ENCODE measurements at regions not wholly inside any gene's neighbourhood (a gene's known extent, or its start where the extent isn't known, plus 50 kb on each side); places are given as distances from the start of the nearest gene placed in this dataset.

DNA sequence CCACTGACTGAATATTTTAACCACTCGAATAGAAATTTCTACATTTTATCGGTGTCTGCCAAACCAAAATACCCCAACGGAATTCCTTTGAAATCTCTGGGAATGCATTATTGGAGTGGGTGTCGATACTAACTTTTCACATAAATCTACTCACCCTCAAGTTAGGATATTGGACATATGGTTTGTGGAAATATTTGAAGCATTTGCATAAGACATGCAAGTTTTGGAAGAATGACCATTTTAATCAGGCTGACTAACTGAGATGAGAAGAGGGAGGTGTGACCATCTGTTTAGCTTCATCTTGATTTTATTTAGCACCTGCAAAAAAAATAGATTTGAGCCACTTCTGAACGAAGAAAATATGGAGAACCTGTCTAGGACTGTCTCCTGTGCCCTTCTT lies 61.2 kb downstream of the KLF6 start:
- no peak for DNase-seq

DNA sequence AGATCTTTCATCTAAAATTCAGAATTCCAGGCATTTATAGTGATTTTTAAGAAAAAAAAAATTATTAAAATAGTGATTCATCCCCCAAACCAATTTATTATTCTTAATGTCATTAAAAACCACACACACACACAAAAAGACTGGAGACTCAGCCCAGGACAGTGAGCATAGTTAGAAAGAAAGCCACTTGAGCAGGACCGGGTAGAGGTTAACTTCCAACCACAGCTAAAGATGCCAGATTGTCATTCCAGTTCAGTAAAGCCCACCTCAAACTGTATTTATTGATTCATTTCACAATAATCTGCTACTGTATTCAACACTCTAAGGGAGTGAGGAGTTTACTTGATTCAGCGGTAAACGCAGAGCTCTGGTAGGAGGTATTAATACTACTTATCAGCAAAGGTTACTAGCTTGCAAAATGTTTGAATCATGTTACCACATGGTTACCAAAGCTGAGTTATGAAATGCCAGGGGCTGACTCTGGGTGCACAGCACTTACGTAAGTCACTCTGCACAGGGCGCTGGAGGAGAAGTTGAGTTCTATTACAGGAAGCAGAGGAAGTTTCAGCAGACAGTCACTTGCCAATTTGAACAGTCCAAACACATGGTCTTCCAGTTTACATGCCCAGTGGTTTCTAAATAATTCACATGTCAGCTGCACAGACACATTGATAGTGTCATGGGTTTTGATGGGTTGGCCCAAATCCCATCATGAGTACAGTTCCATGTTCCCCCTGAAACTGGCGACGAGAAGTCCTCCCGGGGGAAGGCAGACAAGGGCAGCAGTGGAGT lies 64.6 kb downstream of the KLF6 start:
- no peak for DNase-seq

DNA sequence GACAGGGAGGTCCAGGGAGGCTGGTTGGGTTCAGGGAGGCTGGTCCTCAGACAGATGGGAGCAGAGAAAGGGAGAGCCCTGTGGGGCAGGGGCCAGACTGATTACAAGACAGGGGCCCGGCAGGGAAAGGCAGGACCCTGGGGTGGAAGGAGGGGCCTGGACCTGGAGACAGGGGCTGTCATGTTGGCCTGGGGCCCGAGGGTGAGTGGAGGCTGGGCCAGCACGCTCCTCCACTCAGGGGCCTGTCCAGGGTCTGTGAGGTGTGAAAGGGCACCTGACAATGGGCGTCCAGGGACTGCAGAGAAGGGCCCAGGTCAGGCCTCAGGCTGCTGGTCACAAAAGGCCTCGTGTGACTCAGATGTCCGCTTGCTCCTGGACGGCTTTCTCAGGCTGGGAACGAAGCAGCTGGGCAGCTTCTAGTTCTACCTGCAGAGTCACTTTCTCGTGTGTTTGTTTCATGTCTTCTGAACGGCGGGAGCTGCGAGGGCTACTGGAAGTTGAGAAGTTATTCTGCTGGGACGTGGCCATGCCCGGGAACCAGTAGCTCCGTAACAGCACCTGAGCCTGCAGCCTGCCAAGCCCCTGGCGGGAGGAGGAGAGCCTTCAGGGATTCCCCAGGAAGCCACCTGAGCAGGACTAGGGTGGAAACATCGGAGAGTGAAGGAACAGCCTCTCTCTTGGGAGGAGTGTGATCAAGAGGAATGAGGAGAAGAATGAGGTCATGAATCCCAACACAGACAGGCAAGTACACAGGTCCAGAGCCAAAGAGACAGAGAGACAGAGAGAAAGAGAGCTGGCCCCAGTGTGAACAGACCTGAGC lies 65.8 kb downstream of the KLF6 start:
- DNase-seq: no peak

DNA sequence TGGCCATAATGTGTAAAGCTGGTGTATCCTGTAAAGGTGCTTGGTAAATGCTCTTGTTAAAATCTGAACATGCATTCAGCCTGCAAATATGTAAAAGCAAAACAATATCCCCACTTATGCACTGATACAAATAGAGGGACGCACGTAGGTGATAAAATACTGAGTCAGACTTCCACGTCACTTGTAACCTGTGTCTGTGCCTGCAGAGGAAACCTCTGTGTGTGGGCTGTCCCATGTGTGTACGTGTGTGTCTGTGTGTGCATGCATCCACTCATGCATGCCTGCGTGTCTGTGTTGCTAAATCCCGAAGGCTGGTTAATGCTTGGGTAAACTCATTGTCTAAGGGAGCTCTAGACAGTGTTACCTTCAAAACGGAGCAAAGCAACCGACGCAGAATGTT lies 68.9 kb downstream of the KLF6 start:
- peak; percentile 47 for DNase-seq

DNA sequence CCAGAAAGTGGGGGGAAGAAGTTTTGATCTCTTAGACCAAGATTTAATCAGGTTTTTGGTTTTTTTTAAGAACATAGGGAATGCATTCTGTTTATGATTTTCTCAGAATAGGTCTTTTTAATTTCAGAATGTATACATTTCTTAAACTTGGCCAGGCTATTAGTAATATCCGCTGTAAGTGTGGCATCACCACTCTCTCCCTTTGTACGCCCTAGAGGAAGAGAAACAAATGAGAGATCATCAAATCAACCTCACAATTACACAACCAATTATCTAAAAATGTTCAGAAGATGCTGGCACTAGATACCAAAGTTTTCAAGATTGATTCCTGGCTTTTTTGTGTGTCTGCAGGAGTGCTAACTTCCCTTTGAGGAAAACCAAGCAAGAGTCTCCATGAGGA lies 70.0 kb downstream of the KLF6 start:
- DNase-seq: no peak

DNA sequence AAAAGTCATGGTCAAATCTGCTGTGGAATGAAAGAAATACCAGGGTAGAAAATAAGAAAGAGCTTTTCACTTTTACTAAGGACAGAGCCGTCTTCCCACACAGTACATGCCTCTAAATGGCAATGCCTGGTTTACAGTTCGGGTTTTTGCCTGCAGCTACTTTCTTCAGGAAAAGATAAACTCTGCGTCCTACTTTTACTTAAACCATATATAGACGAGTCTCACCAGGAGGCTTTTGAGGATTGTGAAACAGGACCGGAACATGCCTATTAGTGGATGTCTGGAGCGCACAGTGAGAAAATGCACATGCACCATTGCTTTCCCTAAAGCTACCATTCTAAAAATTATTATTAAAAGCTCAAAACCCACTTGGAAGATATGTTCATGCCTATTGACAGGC lies 70.5 kb downstream of the KLF6 start:
- DNase-seq: no peak

DNA sequence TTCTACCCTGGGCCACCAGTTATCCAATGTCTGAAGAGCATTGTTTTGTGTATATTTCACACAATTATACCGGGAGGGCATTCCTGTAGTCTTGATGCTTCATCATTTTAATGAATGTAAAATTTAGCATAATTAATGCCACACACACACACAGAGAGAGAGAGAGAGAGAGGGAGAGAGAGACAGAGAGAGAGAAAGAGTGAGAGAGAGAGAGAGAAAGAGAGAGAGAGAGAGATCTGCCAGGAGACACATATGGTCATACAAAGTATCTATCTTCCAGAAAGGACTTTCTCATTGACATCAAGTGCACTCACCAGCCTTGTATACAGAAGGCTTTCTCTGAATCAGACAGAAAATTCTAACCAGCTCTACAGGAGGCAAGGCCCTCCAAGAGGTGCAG lies 72.3 kb downstream of the KLF6 start:
- DNase-seq: no peak

DNA sequence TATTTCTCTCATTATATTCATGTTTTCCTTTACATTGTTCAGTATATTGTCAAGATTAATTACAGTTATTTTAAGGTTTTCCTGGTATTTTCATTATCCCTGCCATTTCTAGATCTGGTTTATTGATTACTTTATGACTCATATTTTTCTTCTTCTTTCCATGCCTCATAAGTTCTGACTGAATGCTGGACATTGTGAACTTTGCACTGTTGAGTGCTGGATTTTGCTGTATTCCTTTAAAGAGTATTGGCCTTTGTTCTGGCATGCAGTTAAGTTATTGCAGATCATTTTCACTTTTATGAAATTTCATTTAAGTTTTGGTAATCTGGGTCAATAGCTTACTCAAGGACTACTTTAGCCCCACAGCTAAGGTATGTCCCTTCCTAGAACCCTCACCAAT lies 73.1 kb downstream of the KLF6 start:
- DNase-seq: no peak

DNA sequence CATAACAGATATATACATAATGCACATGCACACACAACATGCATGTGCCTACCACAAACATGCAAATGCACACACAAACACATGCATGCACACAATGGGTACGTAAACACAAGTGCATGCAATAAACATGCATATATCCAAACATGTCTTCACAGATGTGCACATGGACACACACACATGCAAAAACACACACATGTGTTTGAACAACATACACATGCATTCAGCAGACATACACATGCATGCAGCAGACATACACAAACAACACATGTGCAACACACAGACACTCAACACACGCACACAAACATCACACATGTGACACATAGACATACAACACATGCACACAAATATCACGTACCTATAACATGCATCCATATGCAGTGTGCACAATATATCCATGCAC lies 74.2 kb downstream of the KLF6 start:
- DNase-seq: no peak

DNA sequence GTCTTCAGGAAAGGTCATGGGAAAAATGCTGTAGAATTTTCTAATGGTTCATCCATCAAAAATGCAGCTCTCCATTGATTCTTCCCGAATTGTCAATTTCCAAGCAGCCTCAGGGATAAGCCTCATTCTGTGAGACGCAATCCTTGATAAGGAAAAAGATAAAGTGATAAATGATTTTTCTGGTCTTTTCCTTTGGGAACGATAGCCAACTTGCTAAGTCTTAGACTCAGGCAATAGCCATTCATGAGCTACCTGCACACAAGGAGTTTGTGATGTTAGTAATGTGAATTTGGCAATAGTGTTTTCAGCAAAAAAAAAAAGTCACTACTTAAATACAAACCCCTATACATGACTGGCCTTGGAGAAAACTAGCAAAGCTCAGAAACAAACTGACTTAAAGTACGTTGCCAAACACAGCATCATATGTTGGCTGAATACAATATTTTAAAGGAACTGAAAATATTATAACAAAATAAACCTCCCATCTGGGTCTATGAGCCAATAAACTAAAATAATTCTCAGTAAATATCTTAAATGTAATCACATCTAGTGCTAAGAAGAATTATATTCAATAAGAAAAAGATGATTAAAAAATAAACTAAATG lies 75.5 kb downstream of the KLF6 start:
- DNase-seq: no peak

DNA sequence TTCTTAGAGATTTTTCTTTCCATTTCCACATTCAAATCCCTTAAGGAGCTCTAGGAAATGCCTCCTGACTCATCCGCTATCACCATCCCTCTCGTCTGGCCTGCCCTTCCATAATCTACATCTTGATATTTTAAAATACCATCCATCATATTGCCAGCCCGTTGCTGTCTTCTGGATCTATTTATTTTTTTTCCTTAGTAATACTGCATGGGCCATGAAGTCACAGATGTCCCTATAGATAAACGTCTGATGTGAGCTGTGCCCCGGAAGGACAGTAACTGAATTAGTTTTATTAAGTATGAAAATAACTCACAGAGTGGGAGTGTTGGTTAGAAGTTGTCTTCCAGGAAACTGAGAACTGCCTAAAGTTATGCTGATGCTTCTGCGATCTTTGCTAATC lies 76.2 kb downstream of the KLF6 start:
- DNase-seq: no peak

DNA sequence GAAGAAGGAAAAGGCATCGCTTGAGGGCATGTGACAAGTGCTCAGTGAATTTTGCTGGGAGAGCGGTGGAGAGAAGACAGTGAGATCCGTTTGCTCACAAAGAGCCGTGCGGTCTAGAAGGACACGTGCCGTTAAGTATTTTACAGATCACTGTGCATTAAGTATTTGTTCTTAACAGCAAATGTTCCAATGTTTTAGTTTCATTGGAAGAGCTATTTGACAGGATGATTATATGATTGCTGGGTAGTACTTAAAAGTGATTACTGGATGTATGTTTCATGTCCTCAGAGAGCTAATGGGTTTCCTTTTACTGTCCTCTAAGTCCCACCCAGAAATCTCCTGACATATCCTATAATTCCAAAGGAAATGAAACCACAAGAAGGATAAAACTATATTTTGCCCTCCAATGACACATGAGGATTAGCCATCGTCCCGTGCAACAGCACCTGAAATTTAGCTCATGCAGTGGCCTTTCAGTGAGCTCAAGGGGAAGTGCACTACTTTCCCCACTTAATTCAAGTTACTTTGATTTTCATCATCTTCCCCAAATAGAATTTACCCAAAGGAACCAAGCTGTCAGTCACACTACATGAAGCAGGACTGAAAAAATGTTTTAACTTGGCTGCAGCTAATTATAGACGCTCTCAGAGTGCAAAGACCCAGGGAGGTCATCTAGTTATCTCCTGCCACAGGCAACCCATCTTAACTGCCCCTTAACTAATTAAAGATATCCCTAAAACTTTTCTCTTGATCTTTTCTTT lies 80.3 kb downstream of the KLF6 start:
- no peak for DNase-seq

DNA sequence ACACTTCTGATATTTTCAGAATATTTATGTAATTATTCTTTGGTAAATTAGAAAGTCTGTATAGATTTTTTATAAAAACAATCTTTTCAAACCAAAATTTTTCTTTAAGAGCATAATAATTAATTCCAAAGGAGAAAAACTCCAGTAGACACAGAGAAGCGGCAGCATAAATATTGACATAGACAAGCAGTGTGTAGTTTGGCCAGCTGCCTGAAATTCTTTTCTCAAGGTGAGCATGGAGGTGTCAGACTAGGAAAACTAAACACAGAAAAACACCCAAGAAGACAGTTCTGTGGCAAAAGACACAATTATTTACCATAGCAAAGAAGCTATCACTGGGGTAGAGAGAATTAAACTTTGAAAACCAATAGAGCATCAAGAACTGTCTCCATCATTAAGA lies 82.4 kb downstream of the KLF6 start:
- peak; percentile 62 for DNase-seq

DNA sequence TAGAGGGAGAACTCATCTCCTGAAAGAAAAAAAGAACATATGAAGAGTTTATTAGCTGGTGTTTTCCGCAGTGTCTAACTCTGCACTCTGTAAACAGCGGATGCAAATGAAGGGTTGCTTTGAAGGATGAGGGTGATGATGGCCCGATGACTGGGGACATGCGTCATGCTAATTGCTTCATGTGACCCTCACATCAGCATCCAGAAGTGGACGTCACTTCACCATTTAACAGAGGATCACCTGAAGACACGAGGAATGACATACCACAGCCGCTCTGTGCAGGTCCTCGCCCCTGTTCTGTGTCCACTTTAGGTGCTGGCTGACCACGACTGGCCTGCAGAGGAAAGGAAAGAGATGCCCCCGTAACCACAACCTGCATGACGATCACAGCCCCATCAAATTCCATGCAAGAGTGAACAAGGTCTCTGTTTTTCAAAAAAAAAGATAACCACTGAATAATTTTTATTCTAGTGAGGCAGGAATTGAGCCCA lies 82.9 kb downstream of the KLF6 start:
- peak; percentile 41 for DNase-seq

DNA sequence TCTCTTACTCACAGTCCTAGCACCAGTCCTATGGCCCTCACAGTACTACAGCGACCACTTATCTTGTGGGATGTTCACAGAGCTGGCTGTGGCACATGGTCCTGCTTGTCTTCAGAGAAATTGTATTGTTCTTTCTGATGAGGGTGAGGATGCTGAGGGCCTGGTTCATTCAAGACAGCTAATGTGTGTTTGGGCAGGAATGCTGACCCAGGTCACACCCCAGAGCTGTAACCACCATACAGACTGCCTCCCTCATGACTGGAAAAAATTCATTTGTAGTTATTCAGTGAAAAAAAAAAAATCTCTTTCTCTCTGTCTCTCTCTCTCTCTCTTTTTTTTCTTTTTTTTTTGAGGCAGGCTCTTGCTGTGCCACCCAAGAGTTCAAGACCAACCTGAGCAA lies 83.5 kb downstream of the KLF6 start:
- DNase-seq: no peak

DNA sequence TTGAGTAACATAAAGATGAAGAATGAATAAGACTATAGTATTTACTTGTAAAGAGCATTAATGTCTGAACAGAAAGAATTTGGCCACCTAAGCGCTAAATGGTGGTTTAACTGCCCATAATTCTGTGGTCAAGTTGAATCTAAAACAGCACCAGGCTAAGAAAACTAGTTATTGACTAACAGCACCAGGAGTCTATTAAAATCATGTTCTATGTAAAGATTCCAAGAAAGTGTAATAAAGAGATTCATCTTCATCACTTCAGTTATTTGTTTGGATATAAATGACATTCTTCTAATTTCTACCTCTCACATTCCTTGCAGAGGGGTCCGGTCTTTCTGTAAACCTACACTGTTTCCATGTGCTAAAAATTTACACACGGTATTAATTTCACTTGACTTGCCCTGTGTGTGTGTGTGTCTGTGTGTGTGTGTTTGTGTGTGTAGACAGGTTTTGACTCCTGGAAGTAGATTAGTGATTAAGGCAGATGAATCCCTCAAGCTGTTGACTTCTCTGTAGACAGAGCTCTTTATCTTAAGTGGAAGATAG lies 84.4 kb downstream of the KLF6 start:
- DNase-seq: no peak

DNA sequence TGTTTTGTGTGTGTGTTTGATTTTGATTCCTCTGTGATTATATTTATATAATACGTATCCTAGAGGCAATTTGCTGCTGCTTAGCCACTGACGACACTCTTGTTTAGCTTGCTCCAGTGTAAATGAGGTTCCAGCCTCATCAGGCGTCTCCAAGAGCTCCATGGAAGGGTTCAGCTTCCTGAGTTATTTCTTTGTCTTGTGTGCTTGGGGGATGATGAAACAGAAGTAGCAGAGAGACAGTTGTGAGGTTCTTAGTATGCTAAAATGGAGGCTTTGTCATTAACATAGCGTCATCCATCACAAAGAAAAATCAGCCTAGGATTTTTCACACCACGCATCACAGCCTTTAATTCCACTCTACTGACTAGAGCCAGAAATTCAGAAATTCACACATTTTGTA lies 85.1 kb downstream of the KLF6 start:
- DNase-seq: no peak

DNA sequence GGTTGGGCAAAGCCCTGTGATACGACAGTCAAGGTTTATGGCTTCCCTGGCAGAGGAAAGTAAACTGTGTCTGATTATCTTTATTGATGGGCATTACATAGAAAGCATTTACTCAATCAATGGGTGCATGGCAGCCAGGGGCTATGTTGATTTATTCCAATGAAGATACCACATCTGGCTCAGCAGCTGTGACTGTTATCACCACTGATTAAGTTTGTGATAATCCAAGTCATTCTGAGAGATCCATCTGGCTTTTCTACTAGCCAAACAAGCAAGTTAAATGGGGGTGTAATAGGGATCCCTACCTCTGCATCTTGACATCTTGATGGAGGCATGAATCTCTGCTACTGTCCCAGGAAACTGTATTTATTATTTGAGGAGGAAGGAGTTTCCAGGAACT lies 86.7 kb downstream of the KLF6 start:
- DNase-seq: no peak

DNA sequence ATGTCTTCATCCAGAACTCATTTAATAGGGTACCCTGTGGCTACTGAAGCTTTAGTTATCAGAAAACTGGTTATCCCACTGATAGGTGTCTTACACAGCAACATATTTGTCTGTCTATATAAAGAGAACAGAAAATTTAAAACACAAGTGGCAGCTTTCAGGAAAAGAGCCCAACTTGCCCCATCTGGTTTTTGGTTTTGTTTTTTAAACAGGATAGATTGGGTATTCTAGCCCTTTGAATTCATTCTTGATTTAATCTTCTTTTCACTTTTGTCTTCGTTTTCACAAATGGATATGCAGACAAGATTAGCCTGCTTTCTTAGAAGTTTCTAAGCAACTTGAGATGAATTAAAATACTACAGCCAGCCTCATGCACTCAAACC lies 91.3 kb downstream of the KLF6 start:
- no peak for DNase-seq

DNA sequence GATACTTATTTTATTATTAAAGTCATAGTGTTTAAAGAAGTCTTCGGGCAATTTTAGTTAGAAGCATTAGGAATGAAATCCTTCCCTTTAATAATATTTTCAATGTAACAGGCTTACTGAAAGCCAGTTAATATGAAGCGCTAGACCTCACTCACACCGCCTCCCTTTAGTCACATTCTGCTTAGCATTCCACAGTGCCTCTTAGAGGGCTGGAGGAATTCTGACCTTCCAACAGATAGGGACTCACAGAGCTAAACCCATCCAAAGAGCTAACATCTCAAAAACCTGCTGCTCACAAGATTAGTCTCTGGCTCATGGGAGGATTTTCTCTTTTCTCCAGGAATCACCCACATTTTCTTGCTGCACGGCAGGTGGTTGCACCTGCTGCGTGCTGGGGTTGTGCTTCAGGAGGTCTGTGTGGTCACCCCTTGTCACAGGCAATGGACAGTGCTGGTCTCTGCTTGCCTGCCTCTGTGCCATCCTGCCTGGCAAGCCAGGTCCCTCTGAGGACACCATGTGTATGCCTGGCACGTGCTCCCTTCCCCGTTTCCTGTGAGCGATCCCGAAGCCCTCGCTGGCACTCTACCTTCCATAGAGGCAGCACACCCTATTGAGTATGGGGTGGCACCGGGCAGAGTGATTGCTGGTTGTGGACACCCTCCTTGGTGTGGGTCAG lies 91.8 kb downstream of the KLF6 start:
- no peak for DNase-seq

DNA sequence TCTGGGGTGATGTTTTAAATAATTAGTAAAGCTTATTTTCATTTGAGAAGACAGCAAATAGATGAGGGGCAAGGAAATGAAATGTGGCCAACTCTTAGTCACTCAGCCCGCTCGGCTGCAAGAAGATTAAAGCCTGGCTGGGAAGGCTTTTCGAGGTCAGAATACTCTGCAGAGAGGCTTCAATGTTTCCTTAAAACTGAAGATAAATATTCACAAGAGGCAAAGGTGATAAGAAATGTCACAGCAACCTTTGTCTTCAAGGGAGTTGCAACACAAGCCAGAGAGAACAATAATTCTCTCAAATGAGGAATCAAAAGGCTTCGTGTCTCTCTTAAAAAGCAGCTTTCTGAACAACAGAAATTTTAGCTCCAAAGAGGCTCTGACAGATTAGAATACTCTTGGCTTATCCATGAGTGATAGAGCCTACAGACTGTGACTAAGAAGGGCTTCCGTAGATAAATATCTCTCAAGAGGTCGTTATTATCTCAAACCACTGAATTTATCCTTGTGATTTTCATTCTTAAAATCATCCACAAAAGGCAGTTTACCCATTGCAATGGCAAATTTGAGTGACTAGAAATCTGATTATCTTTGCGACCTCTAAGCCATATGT lies 92.5 kb downstream of the KLF6 start:
- DNase-seq: no peak

DNA sequence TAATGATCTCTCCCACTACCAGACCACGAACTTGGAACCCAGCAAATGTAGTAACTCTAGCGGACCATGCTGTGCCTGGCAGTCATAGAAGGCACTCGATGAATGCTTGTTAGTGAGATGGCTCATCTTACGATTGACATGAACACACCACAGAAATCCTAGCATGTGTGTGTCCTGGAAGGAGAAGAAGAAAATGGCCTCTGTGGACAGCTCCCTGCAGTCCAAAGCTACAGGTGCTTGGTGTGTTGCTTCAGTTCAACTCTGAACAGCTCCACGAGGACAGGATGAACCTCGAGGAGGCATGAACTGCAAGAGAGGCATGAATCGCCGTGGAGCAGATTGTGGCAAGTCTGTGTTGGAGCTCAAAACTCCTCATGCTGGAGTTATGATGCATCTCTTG lies 93.5 kb downstream of the KLF6 start:
- DNase-seq: no peak

Measured in kidney glomerular epithelial cell (primary cell).